Endothelial cell of umbilical vein (primary cell): ENCODE measurements at regions not wholly inside any gene's neighbourhood (a gene's known extent, or its start where the extent isn't known, plus 50 kb on each side); places are given as distances from the start of the nearest gene placed in this dataset.

Experiments used
- BruUV-seq: library from RNA; stranded (reverse); fragments of 400-500 nt; replicated peaks from 2 replicates; lab custom pipeline; 2021; lab: Mats Ljungman, UMichigan
- CTCF ChIA-PET: fragments of 300-600, 350-600 bp; sonication (Branson Sonifier 250); formaldehyde crosslinking; loops from one replicate; lab custom pipeline; 2021; ENCODE audit warnings: antibody characterized with exemption, inconsistent platforms; lab: Charles Lee
- POLR2A ChIA-PET: fragments of 300-600, 350-600 bp; sonication (Branson Sonifier 250); formaldehyde crosslinking; loops from one replicate; lab custom pipeline; 2021; ENCODE audit warnings: antibody characterized with exemption, inconsistent platforms; lab: Charles Lee
- DNase-seq: peaks from one replicate; pipeline ENCODE4 v3.0.0-alpha.2; 2011; ENCODE audit warnings: low read depth, low spot score
- FAIRE-seq: peaks from 2 replicates; lab custom pipeline; 2011; peaks lifted over from hg19 to GRCh38; lab: Jason Lieb, UNC
- H2AFZ ChIP-seq: 2 replicates; pipeline ENCODE4 v1.6.0; 2012; ENCODE audit warnings: low read depth, low read length, control low read depth, inconsistent platforms
- H3K27ac ChIP-seq: 2 replicates; pipeline ENCODE4 v1.5.1; 2011; ENCODE audit warnings: low read depth, mild to moderate bottlenecking, control low read depth, low read length, moderate library complexity; ENCODE audit not compliant: insufficient read depth
- H3K27me3 ChIP-seq, 2 experiments: 2 replicates each; pipeline versions ENCODE4 v1.6.0 to v1.6.1; 2011; ENCODE audit warnings: low read length in 2 of 2, mixed read lengths in 1 of 2; ENCODE audit not compliant: control insufficient read depth in 2 of 2, insufficient read depth in 2 of 2
- H3K36me3 ChIP-seq, 2 experiments: 2 replicates in 1 of 2; 3 replicates in 1 of 2; pipeline ENCODE4 v1.5.1; 2011; ENCODE audit warnings: low read length in 2 of 2, mild to moderate bottlenecking in 1 of 2, moderate library complexity in 1 of 2; ENCODE audit not compliant: control insufficient read depth in 2 of 2, insufficient read depth in 2 of 2; ENCODE audit errors: extremely low read depth in 1 of 2
- H3K4me1 ChIP-seq: 3 replicates; pipeline ENCODE4 v1.5.1; 2011; ENCODE audit warnings: mild to moderate bottlenecking, low read length; ENCODE audit not compliant: control insufficient read depth, insufficient read depth; ENCODE audit errors: extremely low read depth
- H3K4me2 ChIP-seq: 2 replicates; pipeline ENCODE4 v1.6.1; 2011; ENCODE audit warnings: low read length, control low read depth, mixed read lengths; ENCODE audit not compliant: insufficient read depth
- H3K4me3 ChIP-seq, 3 experiments: fragments of 200-600 bp in 1 of 3; sonication (generic), shearing (Covaris generic) in 1 of 3; replicated peaks in 1 of 3; 2 replicates each; pipeline ENCODE4 v1.5.1; 2011 to 2016; ENCODE audit warnings: control low read depth in 3 of 3, low read length in 3 of 3, mild to moderate bottlenecking in 2 of 3, inconsistent platforms in 1 of 3, low read depth in 1 of 3, moderate library complexity in 1 of 3; ENCODE audit not compliant: insufficient read depth in 1 of 3
- H3K79me2 ChIP-seq: 2 replicates; pipeline ENCODE4 v1.6.0; 2012; ENCODE audit warnings: low read length, inconsistent platforms; ENCODE audit not compliant: control insufficient read depth, insufficient read depth
- H3K9ac ChIP-seq: replicated peaks from 2 replicates; pipeline ENCODE3; 2011; ENCODE audit warnings: low read length, control low read depth; ENCODE audit not compliant: insufficient read depth; ENCODE audit errors: extremely low read depth
- H3K9me1 ChIP-seq: replicated peaks from 3 replicates; pipeline ENCODE4 v1.6.0; 2011; ENCODE audit warnings: mild to moderate bottlenecking, low read length; ENCODE audit not compliant: control insufficient read depth, insufficient read depth; ENCODE audit errors: extremely low read depth
- H3K9me3 ChIP-seq: replicated peaks from 2 replicates; pipeline ENCODE4 v1.5.1; 2012; ENCODE audit warnings: low read length, inconsistent platforms; ENCODE audit not compliant: control insufficient read depth, insufficient read depth
- H4K20me1 ChIP-seq: replicated peaks from 2 replicates; pipeline ENCODE3; 2011; ENCODE audit warnings: mild to moderate bottlenecking, low read length; ENCODE audit not compliant: control insufficient read depth, insufficient read depth; ENCODE audit errors: extremely low read depth
- EZH2 ChIP-seq: IDR thresholded peaks from 2 replicates; pipeline ENCODE4 v1.6.1; 2012; ENCODE audit warnings: borderline replicate concordance, low read depth, mild to moderate bottlenecking, moderate library complexity, low read length, inconsistent platforms; ENCODE audit not compliant: severe bottlenecking
- FOS ChIP-seq: IDR thresholded peaks from 2 replicates; pipeline ENCODE4 v1.6.1; 2011; ENCODE audit warnings: mild to moderate bottlenecking, low read length, moderate library complexity, borderline replicate concordance; ENCODE audit not compliant: insufficient read depth
- GATA2 ChIP-seq: IDR thresholded peaks from 2 replicates; pipeline ENCODE4 v1.7.0; 2011; ENCODE audit warnings: low read depth, mild to moderate bottlenecking, moderate library complexity, mixed read lengths, low read length; ENCODE audit not compliant: insufficient read length, insufficient read depth
- JUN ChIP-seq: IDR thresholded peaks from 2 replicates; pipeline ENCODE4 v1.6.1; 2011; ENCODE audit warnings: borderline replicate concordance, low read depth; ENCODE audit not compliant: insufficient read length, insufficient read depth
- MYC ChIP-seq: IDR thresholded peaks from one replicate; pipeline ENCODE4 v1.6.1; 2011; ENCODE audit warnings: mild to moderate bottlenecking, low read depth, low read length
- POLR2A ChIP-seq: IDR thresholded peaks from 2 replicates; pipeline ENCODE4 v1.6.1; 2012; ENCODE audit warnings: low read depth, mild to moderate bottlenecking, control low read depth, low read length
- POLR2AphosphoS5 ChIP-seq: IDR thresholded peaks from 2 replicates; pipeline ENCODE4 v1.6.1; 2012; ENCODE audit warnings: low read depth, mild to moderate bottlenecking, control low read depth, low read length, moderate library complexity; ENCODE audit not compliant: insufficient read depth
- dilution Hi-C: fragments of 300-500 bp; cut with MboI; formaldehyde crosslinking; loops from one replicate; pipeline ENCODE4 v1.15.0; 2019; ENCODE audit warnings: low sequenced_read_pairs; ENCODE audit not compliant: extremely low pct_ligation_motif_present
- intact Hi-C: fragments of 100-400 bp; cut with micrococcal nuclease; formaldehyde crosslinking; loops from one replicate; pipeline ENCODE4 v1.10.0; 2022
- TF ChIP-seq, protein P1 (sequence below), 2 donors: IDR thresholded peaks; 1 replicate in 1 of 2; 2 replicates in 1 of 2; pipeline ENCODE4 v1.5.1; 2011; ENCODE audit warnings: low read length in 2 of 2, mild to moderate bottlenecking in 2 of 2, moderate library complexity in 2 of 2, control low read depth in 1 of 2, inconsistent platforms in 1 of 2, low read depth in 1 of 2; ENCODE audit not compliant: insufficient read depth in 1 of 2; ENCODE audit errors: extremely low read depth in 1 of 2
- TF ChIP-seq, protein P2 (sequence below): IDR thresholded peaks from 2 replicates; pipeline ENCODE4 v1.6.1; 2011; ENCODE audit not compliant: insufficient read depth, insufficient read length

DNA sequence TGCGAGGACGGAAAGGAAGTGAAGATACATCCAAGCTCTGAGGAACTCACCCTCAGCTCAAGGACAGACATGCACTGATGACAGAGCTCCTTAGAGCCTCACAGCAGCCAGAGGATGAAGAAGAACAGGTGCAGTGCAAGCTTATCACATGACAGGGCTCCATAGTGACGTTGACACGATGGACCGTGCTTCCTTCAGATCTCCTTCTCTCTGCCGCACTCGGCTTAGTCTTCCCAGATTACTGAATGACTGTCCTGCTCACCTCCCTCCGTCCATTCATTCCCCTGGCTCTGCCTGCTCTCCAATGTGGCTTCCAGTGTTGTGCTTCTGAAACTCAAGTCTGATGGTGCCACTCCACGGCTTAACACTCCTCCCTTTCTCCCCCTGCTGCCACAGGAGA lies 161.5 kb upstream of the PFKP start:
- Histone ChIP-seq H2AFZ (no peak overlapping the region), H3K9me1 (no peaks in the 10 kb centered on the region), H3K4me2 (no peak overlapping the region), H4K20me1 (no peaks in the 10 kb centered on the region), H3K36me3 (no peaks in the 10 kb centered on the region), H3K27ac (no peak overlapping the region), H3K9ac (no peak overlapping the region), H3K4me1 (no peaks in the 10 kb centered on the region), H3K4me3 (no peak overlapping the region), H3K27me3 (peaks cover 0 to 8% of the 10 kb centered on the region in 2 experiments), H3K79me2 (no peaks in the 10 kb centered on the region), H3K9me3 (no peaks in the 10 kb centered on the region)
- intact Hi-C loops: no loop called here
- BruUV-seq: no TSS peak
- dilution Hi-C loops: no loop called here
- POLR2A ChIA-PET: no interaction called here
- DNase-seq (no peak), FAIRE-seq (no peak)
- no peak for TF ChIP-seq MYC
- TF ChIP-seq POLR2A: no peak
- TF ChIP-seq, protein P1, sequence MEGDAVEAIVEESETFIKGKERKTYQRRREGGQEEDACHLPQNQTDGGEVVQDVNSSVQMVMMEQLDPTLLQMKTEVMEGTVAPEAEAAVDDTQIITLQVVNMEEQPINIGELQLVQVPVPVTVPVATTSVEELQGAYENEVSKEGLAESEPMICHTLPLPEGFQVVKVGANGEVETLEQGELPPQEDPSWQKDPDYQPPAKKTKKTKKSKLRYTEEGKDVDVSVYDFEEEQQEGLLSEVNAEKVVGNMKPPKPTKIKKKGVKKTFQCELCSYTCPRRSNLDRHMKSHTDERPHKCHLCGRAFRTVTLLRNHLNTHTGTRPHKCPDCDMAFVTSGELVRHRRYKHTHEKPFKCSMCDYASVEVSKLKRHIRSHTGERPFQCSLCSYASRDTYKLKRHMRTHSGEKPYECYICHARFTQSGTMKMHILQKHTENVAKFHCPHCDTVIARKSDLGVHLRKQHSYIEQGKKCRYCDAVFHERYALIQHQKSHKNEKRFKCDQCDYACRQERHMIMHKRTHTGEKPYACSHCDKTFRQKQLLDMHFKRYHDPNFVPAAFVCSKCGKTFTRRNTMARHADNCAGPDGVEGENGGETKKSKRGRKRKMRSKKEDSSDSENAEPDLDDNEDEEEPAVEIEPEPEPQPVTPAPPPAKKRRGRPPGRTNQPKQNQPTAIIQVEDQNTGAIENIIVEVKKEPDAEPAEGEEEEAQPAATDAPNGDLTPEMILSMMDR (IDR thresholded peaks at IDR 0.05; ENCODE audit: extremely low read depth in 1 of 2, insufficient read depth in 1 of 2, low read depth in 1 of 2, low read length in 2 of 2): no peak
- no peak for TF ChIP-seq JUN
- TF ChIP-seq POLR2AphosphoS5: no peak
- TF ChIP-seq FOS: no peak
- no peak for TF ChIP-seq EZH2
- TF ChIP-seq, protein P2, sequence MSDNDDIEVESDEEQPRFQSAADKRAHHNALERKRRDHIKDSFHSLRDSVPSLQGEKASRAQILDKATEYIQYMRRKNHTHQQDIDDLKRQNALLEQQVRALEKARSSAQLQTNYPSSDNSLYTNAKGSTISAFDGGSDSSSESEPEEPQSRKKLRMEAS: no peak
- TF ChIP-seq GATA2: no peak
- CTCF ChIA-PET: interaction anchor here (1.3 kb wide), 1 partner anchor 10 kb away, joined by 5 read pairs; no protein-coding TSS in a partner anchor
